Left lung (tissue), 4 donors: ENCODE measurements at regions not wholly inside any gene's neighbourhood (a gene's known extent, or its start where the extent isn't known, plus 50 kb on each side); places are given as distances from the start of the nearest gene placed in this dataset.

ENCODE experiments used
- ATAC-seq: fragments of 200-7000 bp; cut with Tn5 transposase; one replicate; pipeline ENCODE4 v1.9.1; 2020; ENCODE audit warnings: moderate library complexity
- DNase-seq, 4 donors: peaks; one replicate each; pipeline ENCODE4 v3.0.0-alpha.2; 2013 to 2020
- H3K27ac ChIP-seq, 2 donors: fragments of 200-600 bp; sonication (generic) in 1 of 2; one replicate each; pipeline versions ENCODE4 v1.5.0 to v1.8.0; 2020 to 2021
- H3K27me3 ChIP-seq, 2 donors: fragments of 200-600 bp; sonication (generic) in 1 of 2; one replicate each; pipeline versions ENCODE4 v1.5.0 to v1.8.0; 2020 to 2021
- H3K36me3 ChIP-seq, 2 donors: fragments of 200-600 bp; sonication (generic) in 1 of 2; one replicate each; pipeline versions ENCODE4 v1.5.0 to v1.8.0; 2020 to 2021
- H3K4me1 ChIP-seq, 2 donors: fragments of 200-600 bp; one replicate each; pipeline ENCODE4 v1.8.0; 2021
- H3K4me3 ChIP-seq, 2 donors: fragments of 200-600 bp; sonication (generic) in 1 of 2; one replicate each; pipeline versions ENCODE4 v1.5.0 to v1.8.0; 2020 to 2021; ENCODE audit warnings: mild to moderate bottlenecking in 1 of 2
- H3K9me3 ChIP-seq, 2 donors: fragments of 200-600 bp; sonication (generic) in 1 of 2; one replicate each; pipeline versions ENCODE4 v1.5.0 to v1.8.0; 2020 to 2021
- intact Hi-C, 2 donors: fragments of 100-400 bp; cut with DNase I; formaldehyde crosslinking; loops; one replicate each; pipeline versions ENCODE4 v1.11.2 to v1.14.2; 2022
- TF ChIP-seq, protein P1 (sequence below), 2 donors: fragments of 200-600 bp; sonication (generic) in 1 of 2; IDR thresholded peaks; one replicate each; pipeline versions ENCODE4 v1.5.0 to v1.8.0; 2021; ENCODE audit warnings: antibody characterized with exemption in 2 of 2
- donor health status: DM: no; HTN: yes; CAD: no.
- donor health status: DM: no; HTN: no; CAD: no.

- ATAC-seq (no peak), DNase-seq (no peak)
- Histone ChIP-seq H3K4me1 (no peaks in the 10 kb centered on the region), H3K36me3 (no peaks in the 10 kb centered on the region), H3K27ac (no peak overlapping the region), H3K4me3 (no peak overlapping the region), H3K9me3 (no peaks in the 10 kb centered on the region), H3K27me3 (no peaks in the 10 kb centered on the region)
- TF ChIP-seq, protein P1, sequence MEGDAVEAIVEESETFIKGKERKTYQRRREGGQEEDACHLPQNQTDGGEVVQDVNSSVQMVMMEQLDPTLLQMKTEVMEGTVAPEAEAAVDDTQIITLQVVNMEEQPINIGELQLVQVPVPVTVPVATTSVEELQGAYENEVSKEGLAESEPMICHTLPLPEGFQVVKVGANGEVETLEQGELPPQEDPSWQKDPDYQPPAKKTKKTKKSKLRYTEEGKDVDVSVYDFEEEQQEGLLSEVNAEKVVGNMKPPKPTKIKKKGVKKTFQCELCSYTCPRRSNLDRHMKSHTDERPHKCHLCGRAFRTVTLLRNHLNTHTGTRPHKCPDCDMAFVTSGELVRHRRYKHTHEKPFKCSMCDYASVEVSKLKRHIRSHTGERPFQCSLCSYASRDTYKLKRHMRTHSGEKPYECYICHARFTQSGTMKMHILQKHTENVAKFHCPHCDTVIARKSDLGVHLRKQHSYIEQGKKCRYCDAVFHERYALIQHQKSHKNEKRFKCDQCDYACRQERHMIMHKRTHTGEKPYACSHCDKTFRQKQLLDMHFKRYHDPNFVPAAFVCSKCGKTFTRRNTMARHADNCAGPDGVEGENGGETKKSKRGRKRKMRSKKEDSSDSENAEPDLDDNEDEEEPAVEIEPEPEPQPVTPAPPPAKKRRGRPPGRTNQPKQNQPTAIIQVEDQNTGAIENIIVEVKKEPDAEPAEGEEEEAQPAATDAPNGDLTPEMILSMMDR (IDR thresholded peaks at IDR 0.05), result no peak
- intact Hi-C loops, result no loop called here
Observed at GRCh38 chr6:77021778-77022177, 441.5 kb downstream of the HTR1B start.

- Histone ChIP-seq H3K4me3 (no peak overlapping the region), H3K36me3 (no peaks in the 10 kb centered on the region), H3K4me1 (no peaks in the 10 kb centered on the region), H3K27ac (no peak overlapping the region), H3K9me3 (no peaks in the 10 kb centered on the region), H3K27me3 (no peaks in the 10 kb centered on the region)
- TF ChIP-seq, protein P1 (IDR thresholded peaks at IDR 0.05), result no peak
- intact Hi-C loops, result no loop called here
- DNase-seq (no peak), ATAC-seq (no peak)
Observed at GRCh38 chr6:77021232-77021631, 442.1 kb downstream of the HTR1B start.

DNA sequence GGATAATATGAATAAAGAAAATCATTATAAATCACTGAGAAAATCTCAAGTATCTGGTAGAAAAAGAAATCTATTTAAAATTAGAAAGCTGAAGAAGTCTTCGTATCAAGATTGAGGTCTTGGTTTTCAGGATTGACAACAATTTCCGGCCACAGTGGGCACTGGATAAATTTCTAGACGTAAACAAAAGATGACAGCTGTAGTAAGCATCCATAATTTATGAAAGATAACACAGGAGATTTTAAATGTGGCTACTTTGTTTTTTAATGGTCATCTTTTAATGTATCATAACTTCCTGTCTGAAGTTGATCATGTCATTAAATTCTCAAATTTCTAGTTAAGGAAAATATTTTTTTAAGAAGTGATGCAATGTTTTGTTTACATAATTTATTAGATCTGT lies 444.2 kb downstream of the HTR1B start:
- Histone ChIP-seq H3K27ac (no peak overlapping the region), H3K36me3 (no peaks in the 10 kb centered on the region), H3K4me1 (no peaks in the 10 kb centered on the region), H3K4me3 (no peak overlapping the region), H3K27me3 (no peaks in the 10 kb centered on the region), H3K9me3 (no peaks in the 10 kb centered on the region)
- intact Hi-C loops, result no loop called here
- TF ChIP-seq, protein P1 (IDR thresholded peaks at IDR 0.05), result no peak
- no peak for DNase-seq
- ATAC-seq, result no peak

- intact Hi-C loops, result no loop called here
- DNase-seq, result no peak
- H3K36me3 ChIP-seq, result no peaks in the 10 kb centered on the region
- no peaks in the 10 kb centered on the region for H3K9me3 ChIP-seq
- H3K27me3 ChIP-seq, result no peaks in the 10 kb centered on the region
- no peak for ATAC-seq
- TF ChIP-seq, protein P1 (IDR thresholded peaks at IDR 0.05), result no peak
- no peaks in the 10 kb centered on the region for H3K4me1 ChIP-seq
- H3K27ac ChIP-seq, result no peak overlapping the region
- no peak overlapping the region for H3K4me3 ChIP-seq
Observed at GRCh38 chr6:77017537-77017936, 445.8 kb downstream of the HTR1B start.

DNA sequence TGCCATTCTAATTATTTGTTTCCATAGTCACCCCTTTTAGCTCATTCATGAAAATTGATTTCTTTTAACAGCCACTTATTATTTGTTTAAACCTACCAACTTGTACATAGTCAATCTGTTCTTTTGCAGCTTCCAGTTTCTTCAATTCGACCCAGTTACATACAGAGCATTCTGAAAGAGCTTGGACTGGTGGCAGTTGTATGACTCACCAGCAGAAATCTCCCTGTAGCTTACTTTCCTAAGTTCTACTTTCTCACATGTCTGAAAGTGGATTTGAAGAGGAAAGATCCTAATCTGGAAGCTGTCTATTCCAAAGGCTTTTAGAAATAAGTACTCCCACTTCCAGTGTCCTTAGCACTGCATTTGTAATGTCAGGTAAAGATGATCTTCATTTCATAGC lies 447.9 kb downstream of the HTR1B start:
- TF ChIP-seq, protein P1 (IDR thresholded peaks at IDR 0.05), result no peak
- DNase-seq, result no peak
- intact Hi-C loops, result no loop called here

More for the DNA sequence above, 447.9 kb downstream of the HTR1B start:
- Histone ChIP-seq H3K4me1 (no peaks in the 10 kb centered on the region), H3K36me3 (no peaks in the 10 kb centered on the region), H3K4me3 (no peak overlapping the region), H3K27me3 (no peaks in the 10 kb centered on the region), H3K9me3 (peaks cover 0 to 14% of the 10 kb centered on the region in 2 donors), H3K27ac (no peak overlapping the region)
- ATAC-seq, result no peak
